ENCODE measurements at regions not wholly inside any gene's neighbourhood (a gene's known extent, or its start where the extent isn't known, plus 50 kb on each side); places are given as distances from the start of the nearest gene placed in this dataset.

- FAIRE-seq = no peak
Measured at GRCh38 chr3:110711130-110711832, 360.3 kb upstream of the NECTIN3 start.

- FAIRE-seq = no peak
Measured at GRCh38 chr3:110711851-110712516, 359.6 kb upstream of the NECTIN3 start.

GRCh38 chr3:110727056-110727455, 344.6 kb upstream of the NECTIN3 start:
- no peak for FAIRE-seq

GRCh38 chr3:110731148-110731547, 340.5 kb upstream of the NECTIN3 start:
- no peak for FAIRE-seq

GRCh38 chr3:110732420-110732819, 339.2 kb upstream of the NECTIN3 start:
- FAIRE-seq = no peak

GRCh38 chr3:110733045-110733444, 338.6 kb upstream of the NECTIN3 start:
- FAIRE-seq = no peak

- no peak for FAIRE-seq
Measured at GRCh38 chr3:110734524-110734923, 337.1 kb upstream of the NECTIN3 start.

GRCh38 chr3:110736332-110736731, 335.3 kb upstream of the NECTIN3 start:
- FAIRE-seq = no peak

GRCh38 chr3:110738531-110738930, 333.1 kb upstream of the NECTIN3 start:
- FAIRE-seq = no peak

GRCh38 chr3:110741891-110742290, 329.7 kb upstream of the NECTIN3 start:
- FAIRE-seq = no peak

GRCh38 chr3:110743202-110743601, 328.4 kb upstream of the NECTIN3 start:
- FAIRE-seq = no peak

GRCh38 chr3:110743984-110744383, 327.6 kb upstream of the NECTIN3 start:
- no peak for FAIRE-seq

- FAIRE-seq = no peak
Measured at GRCh38 chr3:110744723-110745122, 326.9 kb upstream of the NECTIN3 start.

- FAIRE-seq = no peak
Measured at GRCh38 chr3:110749006-110749405, 322.6 kb upstream of the NECTIN3 start.

- no peak for FAIRE-seq
Measured at GRCh38 chr3:110750201-110750600, 321.4 kb upstream of the NECTIN3 start.

- no peak for FAIRE-seq
Measured at GRCh38 chr3:110752307-110752706, 319.3 kb upstream of the NECTIN3 start.

GRCh38 chr3:110753516-110753915, 318.1 kb upstream of the NECTIN3 start:
- FAIRE-seq = no peak

- no peak for FAIRE-seq
Measured at GRCh38 chr3:110754212-110754916, 317.3 kb upstream of the NECTIN3 start.

GRCh38 chr3:110755345-110755744, 316.3 kb upstream of the NECTIN3 start:
- FAIRE-seq = no peak

GRCh38 chr3:110756705-110757104, 314.9 kb upstream of the NECTIN3 start:
- FAIRE-seq = no peak

- no peak for FAIRE-seq
Measured at GRCh38 chr3:110758208-110758607, 313.4 kb upstream of the NECTIN3 start.

GRCh38 chr3:110767156-110767555, 304.5 kb upstream of the NECTIN3 start:
- FAIRE-seq = no peak

GRCh38 chr3:110767838-110768237, 303.8 kb upstream of the NECTIN3 start:
- FAIRE-seq = no peak

- FAIRE-seq = no peak
Measured at GRCh38 chr3:110773413-110773954, 298.1 kb upstream of the NECTIN3 start.
